Mammary epithelial cell (primary cell): ENCODE measurements at regions not wholly inside any gene's neighbourhood (a gene's known extent, or its start where the extent isn't known, plus 50 kb on each side); places are given as distances from the start of the nearest gene placed in this dataset.

Source experiments
- CTCF ChIP-seq, 2 donors: IDR thresholded peaks in 1 of 2; conservative IDR thresholded peaks in 1 of 2; 2 replicates each; pipeline ENCODE4 v1.5.1; 2011 to 2012; ENCODE audit warnings: inconsistent platforms in 2 of 2, low read length in 2 of 2, mild to moderate bottlenecking in 2 of 2, control low read depth in 1 of 2, low read depth in 1 of 2; ENCODE audit not compliant: insufficient read depth in 1 of 2; ENCODE audit errors: extremely low read depth in 1 of 2
- EZH2 ChIP-seq: IDR thresholded peaks from 2 replicates; pipeline ENCODE4 v1.6.1; 2012; ENCODE audit warnings: low read length, inconsistent platforms, borderline replicate concordance

GRCh38 chr15:39192979-39193560, 387.8 kb upstream of the THBS1 start:
- TF ChIP-seq CTCF (conservative IDR thresholded peaks at IDR 0.05 in 1 of 2, IDR thresholded peaks at IDR 0.05 in 1 of 2; ENCODE audit: extremely low read depth in 1 of 2, insufficient read depth in 1 of 2, low read depth in 1 of 2, low read length in 2 of 2) (no peak), EZH2 (no peak)
